ENCODE measurements at regions not wholly inside any gene's neighbourhood (a gene's known extent, or its start where the extent isn't known, plus 50 kb on each side); places are given as distances from the start of the nearest gene placed in this dataset.

DNA sequence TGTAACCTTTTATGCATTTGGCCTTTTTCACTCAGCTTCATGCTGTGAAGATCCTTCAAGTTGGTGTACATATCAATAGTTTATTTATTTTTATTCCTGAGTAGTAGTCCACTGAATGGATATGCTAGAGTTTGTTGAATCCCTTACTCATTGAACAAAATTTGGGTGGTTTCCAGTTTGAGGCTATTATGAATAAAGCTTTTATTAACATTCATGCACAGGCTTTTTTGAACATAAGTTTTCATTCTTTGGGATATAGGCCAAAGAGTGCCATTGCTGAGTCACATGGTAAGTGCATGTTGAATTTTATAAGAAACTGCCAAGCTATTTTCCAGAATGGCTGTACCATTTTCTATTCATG is 59.5 kb upstream of the CAPRIN2 start:
- H3K27ac ChIP-seq (ENCODE audit: low read depth, low read length): no peak overlapping the region
- no peak overlapping the region for H3K4me3 ChIP-seq (ENCODE audit: low read depth, low read length)
- H3K27me3 ChIP-seq (ENCODE audit: control insufficient read depth, insufficient read depth, low read length): no peaks in the 10 kb centered on the region
- H3K9ac ChIP-seq (ENCODE audit: low read depth, low read length): no peak overlapping the region
- no peaks in the 10 kb centered on the region for H3K9me3 ChIP-seq (ENCODE audit: control insufficient read depth, insufficient read depth, low read length)
- no peaks in the 10 kb centered on the region; the same call in 1 of the 2 replicates for H3K4me1 ChIP-seq (ENCODE audit: control insufficient read depth, insufficient read depth, low read length)
- H3K36me3 ChIP-seq (ENCODE audit: control insufficient read depth, insufficient read depth, low read length): no peaks in the 10 kb centered on the region

DNA sequence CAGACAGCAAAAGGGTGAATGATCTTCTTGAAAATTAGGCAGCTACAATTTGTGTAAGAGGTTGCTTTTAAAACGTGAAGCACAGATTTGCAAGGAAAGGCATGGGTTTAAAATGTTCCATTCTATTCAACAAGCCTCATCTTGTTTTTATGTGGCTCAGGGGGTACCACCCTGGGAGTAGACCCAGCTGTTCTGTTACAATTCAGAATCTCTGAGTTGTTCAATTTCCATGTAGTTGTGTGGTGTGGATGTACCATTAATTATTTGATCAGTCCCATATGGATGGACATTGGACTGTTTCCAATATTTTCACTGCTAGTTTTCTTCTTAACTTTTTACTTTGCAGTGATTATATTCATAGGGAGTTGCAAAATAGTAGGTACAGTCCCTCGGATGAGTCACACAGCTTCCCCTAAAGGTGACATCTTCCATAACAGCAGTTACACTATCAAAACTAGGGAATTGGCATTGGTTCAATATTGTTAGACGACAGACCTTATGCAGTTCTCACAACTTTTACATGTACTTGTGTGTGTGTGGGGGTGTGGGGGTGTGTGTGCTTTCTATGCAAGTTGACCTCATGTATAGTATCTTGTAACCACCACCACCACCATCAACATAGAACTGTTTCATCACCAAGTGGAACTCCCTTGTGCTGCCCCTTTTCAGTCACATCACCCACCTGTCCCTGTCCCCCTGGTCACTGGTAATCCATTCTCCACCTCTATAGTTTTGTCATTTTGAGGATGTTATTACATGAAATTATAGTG is 59.0 kb upstream of the CAPRIN2 start:
- no peaks in the 10 kb centered on the region for H3K9me3 ChIP-seq (ENCODE audit: control insufficient read depth, insufficient read depth, low read length)
- H3K27me3 ChIP-seq (ENCODE audit: control insufficient read depth, insufficient read depth, low read length): no peaks in the 10 kb centered on the region
- no peak overlapping the region for H3K4me3 ChIP-seq (ENCODE audit: low read depth, low read length)
- no peaks in the 10 kb centered on the region; the same call in 1 of the 2 replicates for H3K4me1 ChIP-seq (ENCODE audit: control insufficient read depth, insufficient read depth, low read length)
- no peak overlapping the region for H3K9ac ChIP-seq (ENCODE audit: low read depth, low read length)
- no peaks in the 10 kb centered on the region for H3K36me3 ChIP-seq (ENCODE audit: control insufficient read depth, insufficient read depth, low read length)
- no peak overlapping the region for H3K27ac ChIP-seq (ENCODE audit: low read depth, low read length)

DNA sequence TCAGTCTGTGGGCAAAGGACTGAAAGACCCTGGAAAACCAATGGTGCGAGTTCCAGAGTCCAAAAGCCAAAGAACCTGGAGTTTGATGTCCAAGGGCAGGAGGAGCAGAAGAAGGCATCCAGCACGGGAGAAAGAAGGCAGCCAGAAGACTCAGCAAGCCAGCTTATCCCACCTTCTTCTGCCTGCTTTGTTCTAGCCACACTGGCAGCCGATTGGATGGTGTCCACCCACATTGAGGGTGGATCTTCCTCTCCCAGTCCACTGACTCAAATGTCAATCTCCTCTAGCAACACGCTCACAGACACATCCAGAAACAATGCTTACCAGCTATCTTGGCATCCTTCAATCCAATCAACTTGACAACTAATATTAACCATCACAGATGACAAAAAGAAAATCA is 57.2 kb upstream of the CAPRIN2 start:
- H3K27ac ChIP-seq (ENCODE audit: low read depth, low read length): no peak overlapping the region
- H3K4me1 ChIP-seq (ENCODE audit: control insufficient read depth, insufficient read depth, low read length): peaks cover 4% of the 10 kb centered on the region
- no peaks in the 10 kb centered on the region for H3K9me3 ChIP-seq (ENCODE audit: control insufficient read depth, insufficient read depth, low read length)
- H3K9ac ChIP-seq (ENCODE audit: low read depth, low read length): no peak overlapping the region
- H3K36me3 ChIP-seq (ENCODE audit: control insufficient read depth, insufficient read depth, low read length): no peaks in the 10 kb centered on the region
- H3K27me3 ChIP-seq (ENCODE audit: control insufficient read depth, insufficient read depth, low read length): no peaks in the 10 kb centered on the region
- no peak overlapping the region for H3K4me3 ChIP-seq (ENCODE audit: low read depth, low read length)

DNA sequence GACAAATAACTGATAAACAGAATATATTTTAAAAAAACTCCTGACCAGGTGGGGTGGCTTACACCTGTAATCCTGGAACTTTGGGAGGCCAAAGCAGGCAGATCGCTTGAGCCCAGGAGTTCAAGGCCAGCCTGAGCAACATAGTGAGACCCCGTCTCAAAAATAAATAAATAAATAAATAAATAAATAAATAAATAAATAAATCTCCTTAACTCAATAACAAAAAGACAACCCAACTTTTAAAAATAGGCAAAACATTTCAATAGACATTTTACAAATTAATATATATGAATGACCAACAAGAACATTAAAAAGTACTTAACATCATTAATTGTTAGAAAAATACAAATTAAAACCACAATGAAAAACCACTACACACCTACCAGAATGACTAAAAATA is 56.2 kb upstream of the CAPRIN2 start:
- no peak overlapping the region for H3K4me3 ChIP-seq (ENCODE audit: low read depth, low read length)
- H3K27me3 ChIP-seq (ENCODE audit: control insufficient read depth, insufficient read depth, low read length): no peaks in the 10 kb centered on the region
- H3K27ac ChIP-seq (ENCODE audit: low read depth, low read length): no peak overlapping the region
- peaks cover 9% of the 10 kb centered on the region for H3K4me1 ChIP-seq (ENCODE audit: control insufficient read depth, insufficient read depth, low read length)
- no peak overlapping the region for H3K9ac ChIP-seq (ENCODE audit: low read depth, low read length)
- no peaks in the 10 kb centered on the region for H3K9me3 ChIP-seq (ENCODE audit: control insufficient read depth, insufficient read depth, low read length)
- no peaks in the 10 kb centered on the region for H3K36me3 ChIP-seq (ENCODE audit: control insufficient read depth, insufficient read depth, low read length)

DNA sequence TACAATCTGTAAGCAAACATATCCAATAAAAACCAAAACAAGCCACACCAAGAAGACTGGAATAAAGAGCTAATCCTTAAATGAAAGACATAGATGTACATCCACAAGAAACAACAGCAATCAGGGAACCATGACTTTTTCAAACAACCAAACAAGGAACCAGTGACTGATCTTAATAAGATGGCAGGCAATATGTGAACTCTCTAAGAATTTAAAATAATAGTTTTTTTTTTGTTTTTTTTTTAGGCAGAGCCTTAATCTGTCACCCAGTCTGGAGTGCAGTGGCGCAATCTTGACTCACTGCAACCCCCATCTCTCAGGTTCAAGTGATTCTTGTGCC is 52.9 kb upstream of the CAPRIN2 start:
- H3K36me3 ChIP-seq (ENCODE audit: control insufficient read depth, insufficient read depth, low read length): no peaks in the 10 kb centered on the region

DNA sequence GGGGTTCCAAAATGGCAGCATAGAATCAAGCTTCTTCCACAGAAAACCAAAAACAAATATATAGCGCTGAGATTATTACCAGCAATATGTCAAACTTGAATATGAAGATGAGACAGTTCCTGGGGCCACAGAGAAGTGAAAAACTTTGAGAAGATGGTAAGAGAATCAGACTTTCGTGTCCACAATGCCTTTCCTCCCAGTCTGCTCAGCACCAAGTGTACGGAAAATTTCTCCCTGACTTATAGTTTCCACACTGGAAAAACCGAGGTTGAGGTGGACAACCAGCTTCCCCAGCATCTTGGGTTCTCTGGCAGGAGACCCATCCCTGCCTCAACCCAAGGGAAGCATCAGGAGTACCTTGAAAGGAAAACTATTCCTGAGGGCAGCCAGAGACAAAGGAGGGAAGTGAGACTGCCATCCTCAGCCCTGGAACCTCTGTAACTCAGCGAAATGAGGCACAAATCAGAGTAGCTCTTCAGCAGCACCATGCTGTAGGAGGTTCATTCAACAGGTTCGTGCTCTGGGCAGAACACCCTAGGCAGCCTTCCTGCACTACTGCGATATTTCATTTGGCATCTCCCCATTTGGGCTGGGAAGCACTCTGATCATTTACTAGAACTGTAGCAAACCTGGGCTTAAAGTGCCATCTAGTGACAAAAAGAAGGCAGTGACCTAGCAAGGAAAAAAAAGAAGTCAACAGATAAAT is 52.4 kb upstream of the CAPRIN2 start:
- H3K4me3 ChIP-seq (ENCODE audit: low read depth, low read length): no peak overlapping the region
- no peak overlapping the region for H3K9ac ChIP-seq (ENCODE audit: low read depth, low read length)
- peaks cover 15% of the 10 kb centered on the region for H3K4me1 ChIP-seq (ENCODE audit: control insufficient read depth, insufficient read depth, low read length)
- H3K36me3 ChIP-seq (ENCODE audit: control insufficient read depth, insufficient read depth, low read length): no peaks in the 10 kb centered on the region
- no peaks in the 10 kb centered on the region for H3K27me3 ChIP-seq (ENCODE audit: control insufficient read depth, insufficient read depth, low read length)
- H3K27ac ChIP-seq (ENCODE audit: low read depth, low read length): no peak overlapping the region
- peaks cover 24% of the 10 kb centered on the region for H3K9me3 ChIP-seq (ENCODE audit: control insufficient read depth, insufficient read depth, low read length)

More for the DNA sequence above, 52.9 kb upstream of the CAPRIN2 start:
- H3K9me3 ChIP-seq (ENCODE audit: control insufficient read depth, insufficient read depth, low read length): peaks cover 22% of the 10 kb centered on the region
- peaks cover 15% of the 10 kb centered on the region for H3K4me1 ChIP-seq (ENCODE audit: control insufficient read depth, insufficient read depth, low read length)
- H3K9ac ChIP-seq (ENCODE audit: low read depth, low read length): no peak overlapping the region
- H3K27me3 ChIP-seq (ENCODE audit: control insufficient read depth, insufficient read depth, low read length): no peaks in the 10 kb centered on the region
- no peak overlapping the region for H3K27ac ChIP-seq (ENCODE audit: low read depth, low read length)
- no peak overlapping the region for H3K4me3 ChIP-seq (ENCODE audit: low read depth, low read length)

DNA sequence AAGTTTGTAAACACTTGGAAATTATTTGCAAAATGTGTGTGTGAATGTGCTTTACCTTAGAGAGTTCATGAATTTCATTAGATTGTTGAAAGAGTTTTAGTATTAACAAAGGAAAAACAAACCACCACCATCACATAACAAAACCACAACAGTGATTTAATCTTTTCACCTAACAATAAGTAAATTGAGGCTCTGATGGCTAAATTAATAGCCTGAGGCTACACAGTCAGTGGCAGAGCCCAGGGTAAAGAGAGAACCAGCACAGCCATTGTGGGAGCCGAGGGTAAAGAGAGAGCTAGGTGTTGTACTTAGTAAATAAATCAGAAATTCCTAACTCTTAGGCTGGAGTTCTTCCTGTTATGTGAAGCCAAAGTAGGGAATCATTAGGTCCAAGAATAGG is 51.2 kb upstream of the CAPRIN2 start:
- Histone ChIP-seq H3K4me3 (ENCODE audit: low read depth, low read length) (no peak overlapping the region; the same call in 1 of the 2 replicates), H3K27me3 (ENCODE audit: control insufficient read depth, insufficient read depth, low read length) (no peaks in the 10 kb centered on the region), H3K9me3 (ENCODE audit: control insufficient read depth, insufficient read depth, low read length) (peaks cover 24% of the 10 kb centered on the region), H3K27ac (ENCODE audit: low read depth, low read length) (peak overlapping the region; percentile 26), H3K4me1 (ENCODE audit: control insufficient read depth, insufficient read depth, low read length) (peaks cover 15% of the 10 kb centered on the region), H3K36me3 (ENCODE audit: control insufficient read depth, insufficient read depth, low read length) (no peaks in the 10 kb centered on the region), H3K9ac (ENCODE audit: low read depth, low read length) (no peak overlapping the region)
